ENCODE measurements at regions not wholly inside any gene's neighbourhood (a gene's known extent, or its start where the extent isn't known, plus 50 kb on each side); places are given as distances from the start of the nearest gene placed in this dataset.

GRCh38 chr5:61866930-61867329 lies 439.1 kb upstream of the KIF2A start:
- H3K4me1 ChIP-seq, result no peaks in the 10 kb centered on the region
- H3K27ac ChIP-seq, result no peak overlapping the region
- DNase-seq, result no peak
- no peak overlapping the region for H3K4me3 ChIP-seq
- H3K27me3 ChIP-seq, result no peaks in the 10 kb centered on the region
- TF ChIP-seq POLR2A (IDR thresholded peaks at IDR 0.05), result no peak
- no peak for TF ChIP-seq CTCF (IDR thresholded peaks at IDR 0.05)
- peaks cover 0 to 4% (median 1%) of the 10 kb centered on the region in 4 donors for H3K9me3 ChIP-seq
- no peaks in the 10 kb centered on the region for H3K36me3 ChIP-seq

- Histone ChIP-seq H3K27ac (no peak overlapping the region), H3K9me3 (peaks cover 0 to 4% (median 1%) of the 10 kb centered on the region in 4 donors), H3K4me3 (no peak overlapping the region), H3K36me3 (no peaks in the 10 kb centered on the region), H3K27me3 (no peaks in the 10 kb centered on the region), H3K4me1 (no peaks in the 10 kb centered on the region)
- TF ChIP-seq CTCF (IDR thresholded peaks at IDR 0.05) (no peak), POLR2A (IDR thresholded peaks at IDR 0.05) (no peak)
- no peak for DNase-seq
These were observed 436.7 kb upstream of the KIF2A start for GRCh38 chr5:61869333-61869732.

GRCh38 chr5:61878471-61878870 lies 427.5 kb upstream of the KIF2A start:
- no peaks in the 10 kb centered on the region for H3K9me3 ChIP-seq
- H3K27me3 ChIP-seq, result no peaks in the 10 kb centered on the region
- no peak overlapping the region for H3K27ac ChIP-seq
- DNase-seq, result no peak
- H3K4me3 ChIP-seq, result no peak overlapping the region
- no peaks in the 10 kb centered on the region for H3K36me3 ChIP-seq
- TF ChIP-seq CTCF (IDR thresholded peaks at IDR 0.05) (no peak), POLR2A (IDR thresholded peaks at IDR 0.05) (no peak)
- no peaks in the 10 kb centered on the region for H3K4me1 ChIP-seq

GRCh38 chr5:61881821-61882487 lies 424.1 kb upstream of the KIF2A start:
- H3K9me3 ChIP-seq, result no peaks in the 10 kb centered on the region
- H3K4me3 ChIP-seq, result no peak overlapping the region
- H3K27me3 ChIP-seq, result no peaks in the 10 kb centered on the region
- H3K4me1 ChIP-seq, result no peaks in the 10 kb centered on the region
- no peaks in the 10 kb centered on the region for H3K36me3 ChIP-seq
- TF ChIP-seq CTCF (IDR thresholded peaks at IDR 0.05), result no peak
- no peak for TF ChIP-seq POLR2A (IDR thresholded peaks at IDR 0.05)
- no peak overlapping the region for H3K27ac ChIP-seq
- DNase-seq, result no peak

- no peaks in the 10 kb centered on the region for H3K36me3 ChIP-seq
- H3K4me3 ChIP-seq, result no peak overlapping the region
- H3K4me1 ChIP-seq, result no peaks in the 10 kb centered on the region
- H3K27me3 ChIP-seq, result no peaks in the 10 kb centered on the region
- DNase-seq, result no peak
- no peaks in the 10 kb centered on the region for H3K9me3 ChIP-seq
- TF ChIP-seq CTCF (IDR thresholded peaks at IDR 0.05) (no peak), POLR2A (IDR thresholded peaks at IDR 0.05) (no peak)
- no peak overlapping the region for H3K27ac ChIP-seq
These were observed 423.0 kb upstream of the KIF2A start for GRCh38 chr5:61882901-61883500.
